ENCODE measurements at regions not wholly inside any gene's neighbourhood (a gene's known extent, or its start where the extent isn't known, plus 50 kb on each side); places are given as distances from the start of the nearest gene placed in this dataset.
"Not testable (repeated sequence)": the region's sequence is repeated elsewhere in the genome, so short reads cannot be mapped to it uniquely, and the experiment has no call there.

DNA sequence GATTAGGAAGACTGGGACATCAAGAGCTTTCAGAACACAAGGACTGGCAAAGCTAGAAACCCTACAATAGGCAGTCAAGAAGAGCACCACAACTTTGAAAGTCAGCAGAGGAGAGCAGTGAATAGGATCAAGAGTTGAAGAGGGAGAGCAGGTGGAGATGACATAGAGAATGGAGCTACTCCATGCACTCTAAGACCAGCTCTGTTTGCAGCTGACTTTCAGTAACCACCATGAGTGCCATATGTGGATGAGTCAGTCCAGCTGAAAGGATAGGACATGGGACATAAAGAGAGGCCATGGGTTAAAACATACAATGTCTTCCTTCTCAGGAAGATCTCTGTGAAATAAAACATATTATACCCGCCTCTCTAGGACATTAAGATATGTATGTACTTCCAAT lies 289.1 kb upstream of the KLF4 start:
- no peak for DNase-seq
- Histone ChIP-seq H3K36me3 (no peaks in the 10 kb centered on the region), H3K27me3 (no peaks in the 10 kb centered on the region), H3K27ac (no peak overlapping the region), H3K4me1 (ENCODE audit: insufficient read depth) (no peaks in the 10 kb centered on the region), H3K4me3 (no peak overlapping the region), H3K9me3 (no peaks in the 10 kb centered on the region)
- intact Hi-C loops (cut with DNase I), result no loop called here
- 93 to 100% (median 98%) methylated on average over 1 of the region's 1 CpG for whole genome bisulfite sequencing, 3 donors
- TF ChIP-seq, protein P1, sequence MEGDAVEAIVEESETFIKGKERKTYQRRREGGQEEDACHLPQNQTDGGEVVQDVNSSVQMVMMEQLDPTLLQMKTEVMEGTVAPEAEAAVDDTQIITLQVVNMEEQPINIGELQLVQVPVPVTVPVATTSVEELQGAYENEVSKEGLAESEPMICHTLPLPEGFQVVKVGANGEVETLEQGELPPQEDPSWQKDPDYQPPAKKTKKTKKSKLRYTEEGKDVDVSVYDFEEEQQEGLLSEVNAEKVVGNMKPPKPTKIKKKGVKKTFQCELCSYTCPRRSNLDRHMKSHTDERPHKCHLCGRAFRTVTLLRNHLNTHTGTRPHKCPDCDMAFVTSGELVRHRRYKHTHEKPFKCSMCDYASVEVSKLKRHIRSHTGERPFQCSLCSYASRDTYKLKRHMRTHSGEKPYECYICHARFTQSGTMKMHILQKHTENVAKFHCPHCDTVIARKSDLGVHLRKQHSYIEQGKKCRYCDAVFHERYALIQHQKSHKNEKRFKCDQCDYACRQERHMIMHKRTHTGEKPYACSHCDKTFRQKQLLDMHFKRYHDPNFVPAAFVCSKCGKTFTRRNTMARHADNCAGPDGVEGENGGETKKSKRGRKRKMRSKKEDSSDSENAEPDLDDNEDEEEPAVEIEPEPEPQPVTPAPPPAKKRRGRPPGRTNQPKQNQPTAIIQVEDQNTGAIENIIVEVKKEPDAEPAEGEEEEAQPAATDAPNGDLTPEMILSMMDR (IDR thresholded peaks at IDR 0.05), result no peak
- TF ChIP-seq POLR2A (IDR thresholded peaks at IDR 0.05) (no peak), EP300 (IDR thresholded peaks at IDR 0.05) (no peak)

GRCh38 chr9:107774099-107774498 lies 284.5 kb upstream of the KLF4 start:
- H3K27ac ChIP-seq; DNase-seq; H3K27me3 ChIP-seq; intact Hi-C loops (cut with DNase I); H3K36me3 ChIP-seq; H3K9me3 ChIP-seq; H3K4me1 ChIP-seq (ENCODE audit: insufficient read depth); H3K4me3 ChIP-seq: not testable (repeated sequence)
- WGBS, 3 donors, result 81 to 90% (median 88%) methylated on average over 2 of the region's 2 CpGs

GRCh38 chr9:107772988-107773387 lies 283.4 kb upstream of the KLF4 start:
- DNase-seq, result no peak
- Histone ChIP-seq H3K4me3 (no peak overlapping the region), H3K36me3 (no peaks in the 10 kb centered on the region), H3K27ac (no peak overlapping the region), H3K4me1 (ENCODE audit: insufficient read depth) (no peaks in the 10 kb centered on the region), H3K9me3 (no peaks in the 10 kb centered on the region), H3K27me3 (no peaks in the 10 kb centered on the region)
- 83 to 90% (median 86%) methylated on average over 3 of the region's 3 CpGs for WGBS, 3 donors
- TF ChIP-seq POLR2A (IDR thresholded peaks at IDR 0.05), result no peak
- TF ChIP-seq, protein P1 (IDR thresholded peaks at IDR 0.05), result no peak
- TF ChIP-seq EP300 (IDR thresholded peaks at IDR 0.05), result no peak
- intact Hi-C loops (cut with DNase I), result no loop called here

DNA sequence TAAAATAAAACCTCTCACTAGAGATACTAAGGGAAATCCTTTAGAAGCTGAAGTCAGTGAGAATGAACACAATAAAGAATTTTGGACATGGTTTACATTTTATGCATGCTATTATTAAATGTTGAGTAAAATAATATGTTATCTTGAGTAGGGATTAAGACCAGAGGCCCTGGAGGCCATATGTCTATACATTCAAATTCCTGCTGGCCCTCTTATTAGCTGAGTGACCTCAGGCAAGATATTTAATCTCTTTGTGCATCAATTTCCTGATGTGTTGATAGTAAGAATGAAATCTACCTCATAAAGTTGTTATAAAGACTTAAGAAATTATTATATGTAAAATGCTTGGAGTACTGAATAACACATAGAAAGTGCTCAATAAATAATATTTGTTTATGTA lies 281.1 kb upstream of the KLF4 start:
- Histone ChIP-seq H3K27me3 (no peaks in the 10 kb centered on the region), H3K36me3 (no peaks in the 10 kb centered on the region), H3K4me1 (ENCODE audit: insufficient read depth) (no peaks in the 10 kb centered on the region), H3K4me3 (no peak overlapping the region), H3K9me3 (no peaks in the 10 kb centered on the region), H3K27ac (no peak overlapping the region)
- intact Hi-C loops (cut with DNase I), result no loop called here
- no peak for DNase-seq
- TF ChIP-seq EP300 (IDR thresholded peaks at IDR 0.05), result no peak
- TF ChIP-seq POLR2A (IDR thresholded peaks at IDR 0.05), result no peak
- TF ChIP-seq, protein P1 (IDR thresholded peaks at IDR 0.05), result no peak

DNA sequence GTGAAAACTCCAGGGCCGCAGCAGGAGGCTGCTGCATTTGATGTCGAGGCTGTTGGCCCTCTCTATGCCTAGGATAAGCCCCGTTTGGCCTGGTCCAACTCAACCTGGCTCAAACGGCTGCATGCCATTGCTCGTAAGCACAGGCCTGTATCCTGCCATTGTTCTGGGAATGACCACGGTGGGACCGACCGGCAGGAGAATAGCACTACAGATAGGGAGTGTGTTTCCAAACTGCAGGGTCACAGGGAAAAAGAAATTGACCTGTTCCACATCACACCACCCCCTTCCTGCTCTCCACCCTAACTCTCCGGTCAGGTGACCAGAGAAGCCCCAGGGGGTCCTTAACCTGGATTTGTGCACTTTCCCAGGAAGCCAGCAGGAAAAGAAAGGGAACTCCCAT lies 278.7 kb upstream of the KLF4 start:
- 75 to 82% (median 76%) methylated on average over 9 of the region's 9 CpGs for WGBS, 3 donors
- intact Hi-C loops (cut with DNase I), result no loop called here
- H3K9me3 ChIP-seq, result no peaks in the 10 kb centered on the region
- H3K27ac ChIP-seq, result no peak overlapping the region
- H3K4me3 ChIP-seq, result no peak overlapping the region
- no peaks in the 10 kb centered on the region for H3K36me3 ChIP-seq
- no peak for TF ChIP-seq POLR2A (IDR thresholded peaks at IDR 0.05)
- H3K4me1 ChIP-seq (ENCODE audit: insufficient read depth), result no peaks in the 10 kb centered on the region
- no peaks in the 10 kb centered on the region for H3K27me3 ChIP-seq
- peak in 1 of 5 donors; percentile 27 for DNase-seq

GRCh38 chr9:107767711-107768110 lies 278.1 kb upstream of the KLF4 start:
- H3K9me3 ChIP-seq, result no peaks in the 10 kb centered on the region
- no peak overlapping the region for H3K27ac ChIP-seq
- no peak overlapping the region for H3K4me3 ChIP-seq
- 93 to 95% (median 93%) methylated on average over 4 of the region's 4 CpGs for WGBS, 3 donors
- DNase-seq, result no peak
- intact Hi-C loops (cut with DNase I), result no loop called here
- H3K4me1 ChIP-seq (ENCODE audit: insufficient read depth), result no peaks in the 10 kb centered on the region
- H3K27me3 ChIP-seq, result no peaks in the 10 kb centered on the region
- TF ChIP-seq, protein P1 (IDR thresholded peaks at IDR 0.05), result no peak
- no peak for TF ChIP-seq EP300 (IDR thresholded peaks at IDR 0.05)
- no peak for TF ChIP-seq POLR2A (IDR thresholded peaks at IDR 0.05)
- H3K36me3 ChIP-seq, result no peaks in the 10 kb centered on the region

- H3K4me3 ChIP-seq; intact Hi-C loops (cut with DNase I); H3K4me1 ChIP-seq (ENCODE audit: insufficient read depth); DNase-seq; H3K9me3 ChIP-seq; H3K27ac ChIP-seq; H3K27me3 ChIP-seq; H3K36me3 ChIP-seq: not testable (repeated sequence)
- 81 to 90% (median 83%) methylated on average over 2 of the region's 2 CpGs for WGBS, 3 donors
Measured at GRCh38 chr9:107763469-107763868, 273.9 kb upstream of the KLF4 start.
